IMR-90 (cell line): ENCODE measurements at regions not wholly inside any gene's neighbourhood (a gene's known extent, or its start where the extent isn't known, plus 50 kb on each side); places are given as distances from the start of the nearest gene placed in this dataset.

Experiments
- ATAC-seq: fragments of 200-7000 bp; cut with Tn5 transposase; 2 replicates; pipeline ENCODE4 v1.9.1; 2020; ENCODE audit warnings: low read depth, mild to moderate bottlenecking, moderate library complexity
- BruUV-seq: library from RNA; stranded (reverse); fragments of 400-500 nt; replicated peaks from 2 replicates; lab custom pipeline; 2021; lab: Mats Ljungman, UMichigan
- CTCF ChIA-PET: fragments of 300-600 bp; formaldehyde crosslinking; extraction: SDS; loops from one replicate; lab custom pipeline; 2021; ENCODE audit warnings: antibody characterized with exemption; lab: Yijun Ruan, JAX
- POLR2A ChIA-PET: fragments of 300-600 bp; sonication (Branson Sonifier 250); formaldehyde crosslinking; loops from one replicate; lab custom pipeline; 2022; ENCODE audit warnings: antibody characterized with exemption; ENCODE audit not compliant: unreplicated experiment; lab: Charles Lee
- DNase-seq: peaks from one replicate; pipeline ENCODE4 v3.0.0; 2013
- H2AFZ ChIP-seq: replicated peaks from 2 replicates; pipeline ENCODE3; 2013; ENCODE audit warnings: low read length, mild to moderate bottlenecking; ENCODE audit not compliant: poor library complexity
- H2AK5ac ChIP-seq: 2 replicates; pipeline ENCODE4 v1.6.1; 2013; ENCODE audit warnings: low read depth, low read length, inconsistent platforms
- H2AK9ac ChIP-seq: replicated peaks from 2 replicates; pipeline ENCODE3; 2013; ENCODE audit warnings: mild to moderate bottlenecking, low read depth, low read length, moderate library complexity; ENCODE audit not compliant: poor library complexity
- H2BK120ac ChIP-seq: 2 replicates; pipeline ENCODE4 v1.6.1; 2013; ENCODE audit warnings: low read depth, low read length, inconsistent platforms
- H2BK15ac ChIP-seq: 3 replicates; pipeline ENCODE4 v1.6.1; 2013; ENCODE audit warnings: low read depth, low read length, inconsistent platforms
- H2BK20ac ChIP-seq: 2 replicates; pipeline ENCODE4 v1.6.1; 2013; ENCODE audit warnings: low read depth, mild to moderate bottlenecking, inconsistent platforms, low read length, moderate library complexity
- H2BK5ac ChIP-seq: 2 replicates; pipeline ENCODE4 v1.6.1; 2013; ENCODE audit warnings: mild to moderate bottlenecking, low read depth, low read length, inconsistent platforms; ENCODE audit not compliant: poor library complexity, severe bottlenecking
- H3K14ac ChIP-seq: replicated peaks from 2 replicates; pipeline ENCODE4 v1.6.1; 2013; ENCODE audit warnings: low read depth, low read length, inconsistent platforms
- H3K18ac ChIP-seq: 2 replicates; pipeline ENCODE4 v1.6.1; 2013; ENCODE audit warnings: low read depth, low read length, control low read depth
- H3K23ac ChIP-seq: 2 replicates; pipeline ENCODE4 v1.6.1; 2013; ENCODE audit warnings: low read depth, low read length, inconsistent platforms
- H3K27ac ChIP-seq: 2 replicates; pipeline ENCODE4 v1.5.1; 2013; ENCODE audit warnings: mild to moderate bottlenecking, control low read depth, low read length; ENCODE audit not compliant: insufficient read depth
- H3K27me3 ChIP-seq: 2 replicates; pipeline ENCODE4 v1.6.1; 2013; ENCODE audit warnings: low read length; ENCODE audit not compliant: control insufficient read depth, insufficient read depth
- H3K36me3 ChIP-seq: 2 replicates; pipeline ENCODE4 v1.6.1; 2013; ENCODE audit warnings: low read length, mixed read lengths; ENCODE audit not compliant: control insufficient read depth, insufficient read depth
- H3K4ac ChIP-seq: 2 replicates; pipeline ENCODE4 v1.6.1; 2013; ENCODE audit warnings: low read depth, low read length, inconsistent platforms
- H3K4me1 ChIP-seq: 2 replicates; pipeline ENCODE4 v1.6.1; 2013; ENCODE audit warnings: low read length, mixed read lengths; ENCODE audit not compliant: control insufficient read depth, insufficient read depth
- H3K4me2 ChIP-seq: 2 replicates; pipeline ENCODE4 v1.6.1; 2013; ENCODE audit warnings: low read depth, mild to moderate bottlenecking, control low read depth, low read length, moderate library complexity
- H3K4me3 ChIP-seq: 2 replicates; pipeline ENCODE4 v1.5.1; 2013; ENCODE audit warnings: low read depth, mild to moderate bottlenecking, control low read depth, low read length, moderate library complexity; ENCODE audit not compliant: insufficient read depth
- H3K56ac ChIP-seq: 2 replicates; pipeline ENCODE4 v1.6.1; 2013; ENCODE audit warnings: low read length, inconsistent platforms; ENCODE audit not compliant: insufficient read depth; ENCODE audit errors: extremely low read depth
- H3K79me1 ChIP-seq, 2 experiments: 2 replicates each; pipeline ENCODE4 v1.6.1; 2013; ENCODE audit warnings: low read length in 2 of 2, inconsistent platforms in 1 of 2, low read depth in 1 of 2
- H3K9ac ChIP-seq: 2 replicates; pipeline ENCODE4 v1.6.1; 2013; ENCODE audit warnings: low read depth, low read length, control low read depth
- H3K9me1 ChIP-seq: 2 replicates; pipeline ENCODE4 v1.6.1; 2013; ENCODE audit warnings: low read length, inconsistent platforms; ENCODE audit not compliant: insufficient read depth
- H3K9me3 ChIP-seq: 2 replicates; pipeline ENCODE4 v1.6.1; 2013; ENCODE audit warnings: low read length; ENCODE audit not compliant: control insufficient read depth, insufficient read depth
- H4K20me1 ChIP-seq: 2 replicates; pipeline ENCODE4 v1.6.1; 2013; ENCODE audit warnings: low read length, inconsistent platforms; ENCODE audit not compliant: insufficient read depth
- H4K5ac ChIP-seq: 2 replicates; pipeline ENCODE4 v1.6.1; 2013; ENCODE audit warnings: mild to moderate bottlenecking, low read depth, low read length, control low read depth
- H4K8ac ChIP-seq, 2 experiments: 2 replicates each; pipeline ENCODE4 v1.6.1; 2013; ENCODE audit warnings: low read depth in 2 of 2, low read length in 2 of 2, control low read depth in 1 of 2, inconsistent platforms in 1 of 2
- H4K91ac ChIP-seq: 2 replicates; pipeline ENCODE4 v1.6.1; 2013; ENCODE audit warnings: low read depth, low read length, inconsistent platforms; ENCODE audit not compliant: insufficient read depth
- CEBPB ChIP-seq: IDR thresholded peaks from 2 replicates; pipeline ENCODE4 v1.6.1; 2012; ENCODE audit warnings: low read depth, low read length, improper control_type of control experiment
- RCOR1 ChIP-seq: IDR thresholded peaks from 2 replicates; pipeline ENCODE4 v1.6.1; 2012; ENCODE audit warnings: mild to moderate bottlenecking, low read length, improper control_type of control experiment; ENCODE audit not compliant: insufficient replicate concordance
- WGBS, 2 experiments: methylation state at CpG; one replicate each; pipeline versions ENCODE4 v1.1.5 to v1.1.7; 2013; ENCODE audit warnings: missing lambda C conversion rate in 2 of 2; ENCODE audit not compliant: insufficient read length in 1 of 2; ENCODE audit errors: extremely low coverage in 2 of 2; 5-methylcytosine and 5-hydroxymethylcytosine counted together
- dilution Hi-C: fragments of 300-500 bp; cut with HindIII; formaldehyde crosslinking; loops from one replicate; pipeline ENCODE4 v1.14.3; 2018; ENCODE audit warnings: low sequenced_read_pairs; ENCODE audit not compliant: unreplicated experiment
- in situ Hi-C: fragments of 300-500 bp; cut with MboI; formaldehyde crosslinking; loops from 3 replicates; pipeline ENCODE4 v1.14.3; 2019; ENCODE audit warnings: low sequenced_read_pairs, inconsistent platforms, mixed read lengths
- intact Hi-C: fragments of 100-400 bp; cut with micrococcal nuclease; formaldehyde crosslinking; loops from 2 replicates; pipeline ENCODE4 v1.10.0; 2022

DNA sequence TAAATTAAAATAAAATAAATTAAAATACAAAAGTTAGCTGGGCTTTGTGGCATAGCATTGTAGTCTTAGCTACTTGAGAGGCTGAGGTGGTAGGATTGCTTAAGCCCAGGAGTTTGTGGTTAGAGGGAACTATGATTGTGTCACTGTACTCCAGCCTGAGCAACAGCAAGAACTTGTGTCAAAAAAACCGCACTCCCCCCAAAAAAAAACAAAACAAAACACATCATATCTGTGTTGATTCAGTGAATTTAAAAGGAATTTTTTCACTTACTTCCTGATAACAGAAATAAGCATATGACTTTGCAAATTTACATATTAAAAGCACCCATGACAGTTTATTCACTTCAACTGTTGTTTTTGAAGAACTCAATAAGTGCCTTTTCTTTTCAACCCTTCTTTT lies 68.1 kb upstream of the PELI1 start:
- Histone ChIP-seq H4K8ac (no peak overlapping the region), H3K4me2 (no peak overlapping the region), H3K79me1 (no peaks in the 10 kb centered on the region), H3K27ac (no peak overlapping the region), H3K9me1 (no peaks in the 10 kb centered on the region; the same call in 1 of the 2 replicates), H4K20me1 (no peaks in the 10 kb centered on the region), H4K91ac (no peak overlapping the region), H3K4me3 (no peak overlapping the region), H4K5ac (no peak overlapping the region), H3K4me1 (no peaks in the 10 kb centered on the region), H2BK15ac (no peak overlapping the region), H3K23ac (no peak overlapping the region), H3K27me3 (peaks cover 15% of the 10 kb centered on the region), H2AK5ac (no peak overlapping the region), H3K18ac (no peak overlapping the region), H3K36me3 (no peaks in the 10 kb centered on the region), H3K9ac (no peak overlapping the region), H2AK9ac (no peak overlapping the region), H2BK5ac (no peak overlapping the region), H3K56ac (no peak overlapping the region), H3K9me3 (no peaks in the 10 kb centered on the region), H2BK20ac (no peak overlapping the region), H2BK120ac (no peak overlapping the region), H2AFZ (no peak overlapping the region), H3K14ac (no peak overlapping the region), H3K4ac (no peak overlapping the region)
- POLR2A ChIA-PET = no interaction called here
- in situ Hi-C loops = no loop called here
- dilution Hi-C loops = no loop called here
- no TSS peak for BruUV-seq
- WGBS, 2 experiments = no CpG with 5 or more reads among the region's 1 CpG
- TF ChIP-seq CEBPB (peak; percentile 77), RCOR1 (no peak)
- CTCF ChIA-PET = no interaction called here
- intact Hi-C loops = no loop called here
- DNase-seq (peak; percentile 45), ATAC-seq (no peak)
